NCI-H146 (cell line): ENCODE measurements at regions not wholly inside any gene's neighbourhood (a gene's known extent, or its start where the extent isn't known, plus 50 kb on each side); places are given as distances from the start of the nearest gene placed in this dataset.
"Not testable (repeated sequence)": the region's sequence is repeated elsewhere in the genome, so short reads cannot be mapped to it uniquely, and the experiment has no call there.

Source experiments
- DNase-seq: peaks from one replicate; lab custom pipeline; 2025; lab: John Stamatoyannopoulos, UW

GRCh38 chr16:10272250-10272854, 90.1 kb upstream of the GRIN2A start:
- not testable (repeated sequence) for DNase-seq

DNA sequence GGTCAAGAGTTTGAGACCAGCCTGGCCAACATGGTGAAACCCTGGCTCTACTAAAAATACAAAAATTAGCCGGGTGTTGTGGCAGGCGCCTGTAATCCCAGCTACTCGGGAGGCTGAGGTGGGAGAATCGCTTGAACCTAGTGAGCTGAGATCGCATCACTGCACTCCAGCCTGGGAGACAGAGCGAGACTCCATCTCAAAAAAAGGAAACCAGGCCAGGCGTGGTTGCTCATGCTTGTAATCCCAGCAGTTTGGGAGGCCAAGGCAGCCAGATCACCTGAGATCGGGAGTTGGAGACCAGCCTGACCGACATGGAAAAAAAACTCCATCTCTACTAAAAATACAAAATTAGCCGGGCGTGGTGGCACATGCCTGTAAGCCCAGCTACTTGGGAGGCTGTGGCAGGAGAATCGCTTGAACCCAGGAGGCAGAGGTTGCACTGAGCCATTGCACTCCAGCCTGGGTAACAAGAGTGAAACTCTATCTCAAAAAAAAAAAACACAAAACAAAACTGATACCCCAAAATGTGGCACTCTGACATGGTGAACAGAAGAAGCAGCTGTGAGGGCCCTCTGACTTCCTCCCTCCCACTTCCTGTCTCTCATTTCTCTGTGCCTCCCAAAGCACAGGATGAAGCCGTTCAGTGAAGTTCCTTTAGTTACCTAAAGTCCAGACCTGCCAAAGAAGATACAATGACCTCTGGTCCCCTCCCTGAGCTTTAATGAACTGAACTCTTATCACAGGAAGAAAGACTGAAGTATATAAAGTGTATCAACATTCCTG, 93.2 kb upstream of the GRIN2A start:
- DNase-seq: not testable (repeated sequence)

GRCh38 chr16:10277597-10277996, 95.4 kb upstream of the GRIN2A start:
- peak; percentile 2 for DNase-seq

DNA sequence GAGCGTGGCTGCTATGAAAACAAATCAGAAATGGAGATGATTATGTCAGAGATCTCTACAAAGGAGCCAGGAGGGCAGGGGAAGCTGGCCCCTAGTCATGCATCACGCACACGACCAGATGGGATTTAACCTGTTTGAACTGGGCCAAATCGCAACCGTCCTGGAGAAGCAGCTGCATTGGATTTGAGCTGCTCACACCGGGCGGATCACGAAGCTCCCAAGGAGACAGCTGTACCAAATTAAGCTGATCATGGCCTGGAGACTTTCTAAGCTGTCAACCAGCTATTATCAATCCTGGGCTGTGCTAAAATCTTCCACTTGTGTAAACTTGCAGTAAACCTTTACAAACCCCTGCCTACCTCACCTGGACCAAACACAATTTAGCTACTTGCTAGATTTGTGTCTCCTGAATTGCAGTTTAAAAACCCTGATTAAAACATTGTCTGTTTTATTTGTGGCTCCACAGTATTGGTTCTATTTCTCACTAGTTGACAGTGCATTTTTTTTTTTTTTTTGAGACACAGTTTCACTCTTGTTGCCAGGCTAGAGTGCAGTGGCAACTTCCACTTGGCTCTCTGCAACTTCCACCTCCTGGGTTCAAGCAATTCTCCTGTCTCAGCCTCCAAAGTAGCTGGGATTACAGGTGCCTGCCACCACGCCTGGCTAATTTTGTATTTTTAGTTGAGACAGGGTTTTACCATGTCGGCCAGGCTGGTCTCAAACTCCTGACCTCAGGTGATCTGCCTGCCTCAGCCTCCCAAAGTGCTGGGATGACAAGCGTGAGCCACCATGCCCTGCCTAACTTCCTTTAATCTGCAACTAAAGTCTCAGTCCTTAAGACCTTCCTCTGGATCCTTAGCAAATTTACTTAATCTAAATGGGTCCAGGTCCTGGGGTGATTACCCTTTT, 98.3 kb upstream of the GRIN2A start:
- DNase-seq: no peak

GRCh38 chr16:10282367-10282766, 100.1 kb upstream of the GRIN2A start:
- DNase-seq: no peak

DNA sequence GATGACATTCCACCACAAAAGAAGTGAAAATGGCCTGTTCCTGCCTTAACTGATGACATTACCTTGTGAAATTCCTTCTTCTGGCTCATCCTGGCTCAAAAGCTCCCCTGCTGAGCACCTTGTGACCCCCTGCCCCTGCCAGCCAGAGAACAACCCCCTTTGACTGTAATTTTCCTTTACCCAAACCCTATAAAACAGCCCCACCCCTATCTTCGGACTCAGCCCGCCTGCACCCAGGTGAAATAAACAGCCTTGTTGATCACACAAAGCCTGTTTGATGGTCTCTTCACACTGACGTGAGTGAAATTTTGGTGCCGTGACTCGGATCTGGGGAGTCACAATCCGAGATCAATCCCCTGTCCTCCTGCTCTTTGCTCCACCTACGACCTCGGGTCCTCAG, 101.0 kb upstream of the GRIN2A start:
- DNase-seq: not testable (repeated sequence)

- DNase-seq: not testable (repeated sequence)
These were observed 95.3 kb upstream of the ATF7IP2 start for GRCh38 chr16:10290467-10291105.

DNA sequence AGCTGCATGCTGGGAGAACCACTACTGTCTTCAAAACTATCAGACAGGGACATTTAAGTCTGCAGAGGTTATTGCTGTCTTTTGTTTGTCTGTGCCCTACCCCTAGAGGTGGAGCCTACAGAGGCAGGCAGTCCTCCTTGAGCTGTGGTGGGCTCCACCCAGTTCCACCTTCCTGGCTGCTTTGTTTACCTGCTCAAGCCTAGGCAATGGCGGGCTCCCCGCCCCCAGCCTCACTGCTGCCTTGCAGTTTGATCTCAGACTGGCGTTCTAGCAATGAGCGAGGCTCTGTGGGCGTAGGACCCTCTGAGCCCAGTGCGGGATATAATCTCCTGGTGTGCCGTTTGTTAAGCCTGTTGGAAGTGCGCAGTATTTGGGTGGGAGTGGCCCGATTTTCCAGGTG, 93.7 kb upstream of the ATF7IP2 start:
- not testable (repeated sequence) for DNase-seq

GRCh38 chr16:10292976-10293375, 92.9 kb upstream of the ATF7IP2 start:
- not testable (repeated sequence) for DNase-seq

DNA sequence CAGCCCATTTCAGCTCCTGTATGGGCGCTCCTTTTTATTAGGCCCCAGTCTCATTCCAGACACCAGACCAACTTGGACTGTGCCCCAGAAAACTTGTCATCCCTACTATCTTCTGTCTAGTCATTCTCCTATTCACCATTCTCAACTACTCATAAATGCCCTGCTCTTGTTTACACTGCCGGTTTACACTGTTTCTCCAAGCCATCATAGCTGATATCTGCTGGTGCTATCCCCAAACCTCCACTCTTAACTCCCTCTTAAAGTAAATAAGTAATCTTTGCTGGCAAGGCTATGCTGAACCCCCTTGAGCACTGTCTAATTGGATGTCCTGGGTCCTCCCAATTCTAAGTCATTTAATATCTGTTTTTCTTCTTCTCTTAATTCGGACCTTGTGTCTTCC, 91.7 kb upstream of the ATF7IP2 start:
- not testable (repeated sequence) for DNase-seq

DNA sequence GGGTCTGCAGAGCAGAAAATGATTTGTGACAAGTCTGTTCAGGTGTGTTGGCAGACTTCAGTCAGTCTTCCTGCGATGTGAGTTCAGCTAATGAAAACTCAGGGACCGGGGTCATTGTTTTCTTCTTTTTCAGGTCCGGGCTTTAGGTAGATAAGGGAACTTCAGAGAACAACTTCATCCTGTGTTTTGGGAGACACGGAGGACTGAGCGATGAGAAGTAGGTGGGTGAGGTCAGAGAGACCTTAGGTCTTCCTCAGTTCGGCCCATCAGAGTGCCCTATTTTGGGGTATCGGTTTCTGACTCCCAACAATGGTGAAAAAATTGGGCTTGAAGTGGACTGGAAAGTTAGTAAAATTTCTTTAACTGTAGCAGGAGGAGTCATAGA, 88.9 kb upstream of the ATF7IP2 start:
- no peak for DNase-seq

DNA sequence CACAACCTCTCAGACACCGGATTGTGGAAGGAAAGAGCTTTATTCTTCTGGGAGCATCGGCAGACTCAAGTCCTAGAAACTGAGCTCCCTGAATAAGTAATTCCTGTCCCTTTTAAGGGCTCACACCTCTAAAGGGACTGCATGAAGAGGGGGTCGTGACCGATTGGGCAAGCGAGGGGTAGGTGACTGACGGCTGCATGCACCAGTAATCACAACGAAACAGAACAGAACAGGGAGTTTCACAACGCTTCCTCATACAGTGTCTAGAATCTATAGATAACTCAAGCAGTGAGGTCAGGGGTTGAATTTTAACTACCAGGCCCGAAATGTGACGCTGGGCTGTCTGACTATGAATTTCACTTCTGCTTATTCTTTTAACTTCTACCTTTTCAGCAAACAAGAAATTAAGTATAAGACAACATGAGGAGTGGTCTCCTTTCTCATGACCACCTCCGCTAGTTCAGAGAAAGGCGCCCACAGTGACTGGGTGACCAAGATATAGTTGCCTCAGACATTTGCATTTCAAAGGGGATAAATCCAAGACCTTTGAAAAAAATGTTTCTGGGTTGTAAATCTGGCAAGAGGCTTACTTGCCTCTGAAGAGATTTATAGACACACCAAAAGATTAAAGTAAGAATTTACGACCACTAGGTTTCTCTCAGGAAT, 88.4 kb upstream of the ATF7IP2 start:
- DNase-seq: no peak

DNA sequence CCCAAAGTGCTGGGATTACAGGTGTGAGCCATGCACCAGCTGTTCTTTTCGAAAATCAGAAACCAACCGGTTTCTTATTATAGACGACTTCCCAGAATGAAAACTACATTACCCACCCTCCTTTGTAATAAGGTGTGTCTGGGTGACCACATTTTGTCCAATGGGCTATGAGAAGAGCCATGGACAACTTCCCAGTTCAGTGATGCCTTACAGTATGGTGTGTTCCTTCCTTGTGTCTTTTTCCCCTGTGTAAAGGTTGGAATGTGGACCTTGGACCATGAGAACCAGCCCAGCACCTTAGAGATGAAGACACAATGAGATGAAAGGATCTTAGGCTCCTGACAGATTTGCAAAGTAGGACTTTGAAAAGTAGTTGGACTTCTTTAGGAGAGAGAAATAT, 85.0 kb upstream of the ATF7IP2 start:
- no peak for DNase-seq

DNA sequence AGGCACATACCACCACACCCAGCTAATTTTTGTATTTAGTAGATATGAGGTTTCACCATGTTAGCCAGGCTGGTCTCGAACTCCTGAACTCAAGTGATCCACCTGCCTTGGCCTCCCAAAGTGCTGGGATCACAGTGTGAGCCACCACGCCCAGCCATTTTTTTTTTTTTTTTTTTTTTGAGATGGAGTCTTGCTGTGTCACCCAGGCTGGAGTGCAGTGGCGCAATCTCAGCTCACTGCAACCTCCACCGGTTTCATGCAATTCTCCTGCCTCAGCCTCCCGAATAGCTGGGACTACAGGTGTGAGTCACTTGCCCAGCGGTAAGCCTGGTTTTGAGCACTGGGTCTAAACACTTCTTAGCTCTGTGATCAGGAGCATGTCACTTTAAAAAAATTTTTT, 84.3 kb upstream of the ATF7IP2 start:
- not testable (repeated sequence) for DNase-seq

DNA sequence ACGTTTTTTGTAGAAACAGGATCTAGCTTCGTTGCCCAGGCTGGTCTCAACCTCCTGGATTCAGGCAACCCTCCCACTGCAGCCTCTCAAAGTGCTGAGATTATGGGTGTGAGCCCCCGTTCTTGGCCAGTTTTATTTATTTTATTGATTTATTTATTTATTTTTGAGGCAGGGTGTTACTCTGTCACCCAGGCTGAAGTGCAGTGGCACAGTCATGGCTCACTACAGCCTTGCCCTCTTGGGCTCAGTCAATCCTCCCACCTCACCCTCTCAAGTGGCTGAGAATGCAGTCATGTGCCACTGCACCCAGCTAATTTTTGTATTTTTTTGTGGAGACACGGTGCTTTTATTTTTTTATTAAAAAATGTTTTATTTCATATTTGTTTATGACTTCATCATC, 79.9 kb upstream of the ATF7IP2 start:
- no peak for DNase-seq

GRCh38 chr16:10308305-10309193, 77.3 kb upstream of the ATF7IP2 start:
- no peak for DNase-seq

- DNase-seq: no peak
These were observed 76.5 kb upstream of the ATF7IP2 start for GRCh38 chr16:10309271-10309932.

DNA sequence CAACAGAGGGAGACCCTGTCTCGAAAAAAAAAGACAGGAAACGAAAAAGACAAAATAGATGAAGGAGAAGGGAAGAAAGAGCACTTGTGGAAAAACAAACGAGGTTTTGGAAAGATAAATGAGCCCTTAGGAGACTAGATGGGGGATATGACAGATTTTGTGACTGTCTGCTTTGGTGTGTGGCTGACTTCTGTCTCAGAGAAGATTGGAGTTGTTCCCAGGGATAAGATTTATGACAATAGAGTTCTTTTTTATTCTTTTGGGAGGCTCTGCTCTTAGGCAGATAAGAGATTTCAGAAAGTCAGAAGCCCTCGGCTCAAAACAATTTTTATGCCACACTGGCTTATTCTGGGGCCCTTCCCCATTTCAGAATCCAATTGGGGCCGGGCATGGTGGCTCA, 73.9 kb upstream of the ATF7IP2 start:
- no peak for DNase-seq

GRCh38 chr16:10312784-10313724, 72.8 kb upstream of the ATF7IP2 start:
- no peak for DNase-seq
